Hepatocyte (in vitro differentiated cells): ENCODE measurements at regions not wholly inside any gene's neighbourhood (a gene's known extent, or its start where the extent isn't known, plus 50 kb on each side); places are given as distances from the start of the nearest gene placed in this dataset.
A peak's percentile ranks its signal among the peaks of the same experiment; 100 is the strongest.
"Not testable (repeated sequence)": the region's sequence is repeated elsewhere in the genome, so short reads cannot be mapped to it uniquely, and the experiment has no call there.

Experiments used
- DNase-seq: peaks from one replicate; pipeline ENCODE4 v3.0.0-alpha.2; 2016; ENCODE audit warnings: low spot score
- H2AFZ ChIP-seq: fragments of 200-600 bp; sonication (generic); 2 replicates; pipeline ENCODE4 v1.6.0; 2016; ENCODE audit warnings: antibody characterized with exemption, mild to moderate bottlenecking
- H3K27ac ChIP-seq: fragments of 200-600 bp; sonication (generic); 2 replicates; pipeline ENCODE4 v1.5.1; 2016; ENCODE audit warnings: mild to moderate bottlenecking
- H3K27me3 ChIP-seq: fragments of 200-600 bp; sonication (generic); 2 replicates; pipeline ENCODE4 v1.6.1; 2016
- H3K36me3 ChIP-seq: fragments of 200-600 bp; sonication (generic); replicated peaks from 2 replicates; pipeline ENCODE4 v1.5.1; 2016; ENCODE audit warnings: low read depth; ENCODE audit not compliant: insufficient read depth
- H3K4me1 ChIP-seq: fragments of 200-600 bp; sonication (generic); 2 replicates; pipeline ENCODE4 v1.5.1; 2016; ENCODE audit warnings: mild to moderate bottlenecking, moderate library complexity; ENCODE audit not compliant: insufficient read depth
- H3K4me2 ChIP-seq: fragments of 200-600 bp; sonication (generic); 2 replicates; pipeline ENCODE4 v1.6.0; 2016
- H3K4me3 ChIP-seq: fragments of 200-600 bp; sonication (generic); 2 replicates; pipeline ENCODE4 v1.5.1; 2016; ENCODE audit warnings: mild to moderate bottlenecking
- H3K79me2 ChIP-seq: fragments of 200-600 bp; sonication (generic); 2 replicates; pipeline ENCODE4 v1.6.0; 2017; ENCODE audit warnings: mild to moderate bottlenecking
- H3K9me2 ChIP-seq: fragments of 200-600 bp; sonication (generic); replicated peaks from 2 replicates; pipeline ENCODE4 v1.6.0; 2017; ENCODE audit warnings: mild to moderate bottlenecking; ENCODE audit not compliant: insufficient read depth
- H3K9me3 ChIP-seq: fragments of 200-600 bp; sonication (generic); 2 replicates; pipeline ENCODE4 v1.5.1; 2016; ENCODE audit warnings: low read depth, mild to moderate bottlenecking
- H4K20me1 ChIP-seq: fragments of 200-600 bp; sonication (generic); 2 replicates; pipeline ENCODE4 v1.6.0; 2016; ENCODE audit warnings: mild to moderate bottlenecking; ENCODE audit not compliant: insufficient read depth, poor library complexity, severe bottlenecking
- EZH2 ChIP-seq: fragments of 200-600 bp; sonication (generic); IDR thresholded peaks from 2 replicates; pipeline ENCODE4 v1.6.1; 2016; ENCODE audit warnings: antibody characterized with exemption, mild to moderate bottlenecking, borderline replicate concordance
- EZH2phosphoT487 ChIP-seq: fragments of 200-600 bp; sonication (generic); IDR thresholded peaks from one replicate; pipeline ENCODE4 v1.6.1; 2018; ENCODE audit warnings: antibody characterized with exemption, mild to moderate bottlenecking, low read depth, moderate library complexity; ENCODE audit not compliant: unreplicated experiment, severe bottlenecking
- WGBS: methylation state at CpG from one replicate; pipeline ENCODE4 v1.1.6; 2016; ENCODE audit warnings: low lambda C conversion rate; ENCODE audit errors: missing lambda C conversion rate; 5-methylcytosine and 5-hydroxymethylcytosine counted together
- TF ChIP-seq, protein P1 (sequence below): fragments of 200-600 bp; sonication (generic); IDR thresholded peaks from 2 replicates; pipeline ENCODE4 v1.5.1; 2016; ENCODE audit warnings: antibody characterized with exemption, mild to moderate bottlenecking; ENCODE audit not compliant: poor library complexity

DNA sequence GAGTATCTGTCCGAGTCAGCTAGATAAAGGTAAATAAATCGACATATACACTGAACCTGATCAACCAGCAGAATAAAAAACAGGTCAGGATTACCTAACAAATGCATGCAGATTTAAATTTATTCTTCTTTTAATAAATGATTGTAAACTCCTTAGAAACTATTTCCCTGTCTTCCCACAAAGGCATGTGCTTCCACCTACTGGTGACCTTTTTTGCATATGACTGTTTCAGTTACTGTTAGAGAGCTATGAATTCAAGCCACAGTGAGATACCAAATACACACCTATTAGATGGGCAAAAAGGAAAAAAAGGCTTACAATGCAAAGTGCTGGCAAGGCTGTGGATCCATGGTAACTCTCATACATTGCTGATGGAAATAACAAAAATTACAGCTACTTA is 957.4 kb upstream of the NCAM2 start:
- DNase-seq = peak; percentile 24
- Histone ChIP-seq H3K27ac (no peak overlapping the region), H3K4me2 (no peak overlapping the region), H3K27me3 (no peaks in the 10 kb centered on the region), H3K79me2 (no peaks in the 10 kb centered on the region), H3K4me3 (no peak overlapping the region), H3K9me3 (no peaks in the 10 kb centered on the region), H2AFZ (no peak overlapping the region), H4K20me1 (no peaks in the 10 kb centered on the region), H3K4me1 (no peaks in the 10 kb centered on the region), H3K9me2 (no peaks in the 10 kb centered on the region), H3K36me3 (no peaks in the 10 kb centered on the region)
- TF ChIP-seq EZH2phosphoT487 (no peak), EZH2 (no peak)
- TF ChIP-seq, protein P1, sequence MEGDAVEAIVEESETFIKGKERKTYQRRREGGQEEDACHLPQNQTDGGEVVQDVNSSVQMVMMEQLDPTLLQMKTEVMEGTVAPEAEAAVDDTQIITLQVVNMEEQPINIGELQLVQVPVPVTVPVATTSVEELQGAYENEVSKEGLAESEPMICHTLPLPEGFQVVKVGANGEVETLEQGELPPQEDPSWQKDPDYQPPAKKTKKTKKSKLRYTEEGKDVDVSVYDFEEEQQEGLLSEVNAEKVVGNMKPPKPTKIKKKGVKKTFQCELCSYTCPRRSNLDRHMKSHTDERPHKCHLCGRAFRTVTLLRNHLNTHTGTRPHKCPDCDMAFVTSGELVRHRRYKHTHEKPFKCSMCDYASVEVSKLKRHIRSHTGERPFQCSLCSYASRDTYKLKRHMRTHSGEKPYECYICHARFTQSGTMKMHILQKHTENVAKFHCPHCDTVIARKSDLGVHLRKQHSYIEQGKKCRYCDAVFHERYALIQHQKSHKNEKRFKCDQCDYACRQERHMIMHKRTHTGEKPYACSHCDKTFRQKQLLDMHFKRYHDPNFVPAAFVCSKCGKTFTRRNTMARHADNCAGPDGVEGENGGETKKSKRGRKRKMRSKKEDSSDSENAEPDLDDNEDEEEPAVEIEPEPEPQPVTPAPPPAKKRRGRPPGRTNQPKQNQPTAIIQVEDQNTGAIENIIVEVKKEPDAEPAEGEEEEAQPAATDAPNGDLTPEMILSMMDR = peak; percentile 55
- WGBS = 82% methylated on average over 2 of the region's 2 CpGs

DNA sequence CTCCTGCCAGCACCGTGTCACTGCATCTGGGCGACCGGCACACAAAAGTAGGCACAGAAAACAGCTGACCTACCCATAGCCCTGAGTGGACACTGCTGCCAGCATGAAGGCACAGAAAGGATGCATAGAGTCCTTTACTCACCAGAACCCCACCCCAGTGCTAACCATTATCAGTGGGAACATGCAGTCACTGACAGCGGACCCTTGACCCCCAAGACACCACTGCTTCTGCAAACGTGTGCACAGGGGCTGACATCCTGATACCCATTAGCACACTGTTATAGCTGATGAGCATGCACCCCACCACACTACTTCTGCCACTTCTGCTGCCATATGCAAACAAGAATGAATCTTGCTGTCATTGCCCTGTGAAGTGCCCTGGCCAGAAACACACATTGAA is 953.0 kb upstream of the NCAM2 start:
- Histone ChIP-seq H3K4me2 (no peak overlapping the region), H3K4me3 (no peak overlapping the region), H4K20me1 (no peaks in the 10 kb centered on the region), H3K9me2 (no peaks in the 10 kb centered on the region), H2AFZ (no peak overlapping the region), H3K27ac (no peak overlapping the region), H3K79me2 (no peaks in the 10 kb centered on the region), H3K9me3 (no peaks in the 10 kb centered on the region), H3K27me3 (no peaks in the 10 kb centered on the region), H3K36me3 (no peaks in the 10 kb centered on the region), H3K4me1 (no peaks in the 10 kb centered on the region)
- 94% methylated on average over 5 of the region's 5 CpGs for WGBS
- no peak for DNase-seq
- TF ChIP-seq EZH2 (no peak), EZH2phosphoT487 (no peak)
- TF ChIP-seq, protein P1 = no peak

DNA sequence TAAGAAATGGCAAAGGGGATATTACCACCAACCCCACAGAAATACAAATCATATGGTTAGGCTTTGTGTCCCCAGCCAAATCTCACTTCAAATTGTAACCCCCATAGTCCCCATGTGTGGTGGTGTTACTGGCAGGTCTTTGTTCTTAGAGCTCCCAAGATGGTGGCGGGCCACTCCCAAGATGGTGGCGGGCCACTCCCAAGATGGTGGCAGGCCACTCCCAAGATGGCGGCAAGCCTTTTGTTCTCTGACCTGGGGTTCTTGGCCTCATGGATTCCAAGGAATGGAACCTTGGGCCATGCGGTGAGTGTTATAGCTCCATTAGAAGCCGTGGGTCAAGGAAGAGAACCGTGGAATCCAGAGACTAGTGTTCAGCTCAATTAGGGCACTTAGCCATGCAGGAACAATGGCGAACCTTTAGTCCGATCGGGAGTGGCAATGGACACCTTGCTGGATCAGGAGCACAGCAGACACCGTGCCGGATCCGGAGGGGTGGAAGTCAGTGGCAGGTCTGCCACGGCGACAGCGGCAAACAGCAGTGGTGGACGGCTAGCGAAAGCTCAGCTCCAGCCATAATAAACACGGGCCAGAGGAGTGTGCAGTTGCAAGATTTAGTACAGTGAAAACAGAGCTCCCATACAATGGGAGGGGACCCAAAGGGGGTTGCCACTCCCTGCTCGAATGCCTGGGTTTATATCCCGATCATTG is 949.9 kb upstream of the NCAM2 start:
- WGBS = 93% methylated on average over 20 of the region's 20 CpGs
- H3K36me3 ChIP-seq, H3K9me2 ChIP-seq, H4K20me1 ChIP-seq, H3K27ac ChIP-seq, H3K79me2 ChIP-seq, H3K4me3 ChIP-seq, DNase-seq, H3K9me3 ChIP-seq, H3K4me2 ChIP-seq, H2AFZ ChIP-seq, H3K4me1 ChIP-seq, H3K27me3 ChIP-seq: not testable (repeated sequence)

DNA sequence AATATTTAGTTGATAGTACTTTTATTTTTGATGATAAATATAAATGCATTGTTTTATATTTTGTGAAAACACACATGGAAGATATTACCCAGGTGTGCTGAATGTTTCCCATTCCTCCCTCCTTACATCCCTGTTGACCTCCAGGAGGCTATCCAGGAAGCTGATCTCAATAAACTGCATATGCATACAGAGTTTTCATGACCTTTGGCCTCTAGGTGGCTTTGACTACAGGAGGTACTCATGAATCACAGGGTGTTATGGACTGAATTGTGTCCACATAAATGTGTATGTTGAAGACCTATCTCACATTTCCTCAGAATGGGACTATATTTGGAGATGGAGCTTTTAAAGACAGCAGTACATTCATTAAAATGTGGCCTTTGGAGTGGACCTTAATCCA is 914.9 kb upstream of the NCAM2 start:
- TF ChIP-seq EZH2phosphoT487 (no peak), EZH2 (no peak)
- TF ChIP-seq, protein P1 = no peak
- no peaks in the 10 kb centered on the region for H3K79me2 ChIP-seq
- H3K9me3 ChIP-seq = no peaks in the 10 kb centered on the region
- H2AFZ ChIP-seq = no peak overlapping the region
- no peaks in the 10 kb centered on the region for H4K20me1 ChIP-seq
- no peak for DNase-seq
- no peak overlapping the region for H3K4me2 ChIP-seq
- H3K4me1 ChIP-seq = no peaks in the 10 kb centered on the region
- no peaks in the 10 kb centered on the region for H3K36me3 ChIP-seq
- H3K4me3 ChIP-seq = no peak overlapping the region
- no peaks in the 10 kb centered on the region for H3K27me3 ChIP-seq
- no peaks in the 10 kb centered on the region for H3K9me2 ChIP-seq
- H3K27ac ChIP-seq = no peak overlapping the region
